SK-N-MC (cell line): ENCODE measurements at regions not wholly inside any gene's neighbourhood (a gene's known extent, or its start where the extent isn't known, plus 50 kb on each side); places are given as distances from the start of the nearest gene placed in this dataset.

Experiments used
- EZH2 ChIP-seq: fragments of 200-600 bp; sonication (generic); IDR thresholded peaks from one replicate; pipeline ENCODE4 v1.6.1; 2017; ENCODE audit warnings: antibody characterized with exemption
- FOXP2 ChIP-seq: optimal IDR thresholded peaks from 2 replicates; pipeline ENCODE3; 2011; ENCODE audit warnings: mild to moderate bottlenecking, moderate library complexity; ENCODE audit not compliant: insufficient read depth; ENCODE audit errors: extremely low read length, control extremely low read depth
- POLR2AphosphoS5 ChIP-seq: IDR thresholded peaks from 2 replicates; pipeline ENCODE4 v1.6.1; 2012; ENCODE audit warnings: mild to moderate bottlenecking, low read depth, low read length, borderline replicate concordance

GRCh38 chr2:146989741-146990140 is 855.1 kb upstream of the ACVR2A start:
- no peak for TF ChIP-seq EZH2
- no peak for TF ChIP-seq POLR2AphosphoS5
- no peak for TF ChIP-seq FOXP2
